Breast epithelium (tissue), 3 donors: ENCODE measurements at regions not wholly inside any gene's neighbourhood (a gene's known extent, or its start where the extent isn't known, plus 50 kb on each side); places are given as distances from the start of the nearest gene placed in this dataset.
"Not testable (repeated sequence)": the region's sequence is repeated elsewhere in the genome, so short reads cannot be mapped to it uniquely, and the experiment has no call there.

Experiments used
- POLR2A ChIP-seq: fragments of 450-650 bp; IDR thresholded peaks from one replicate; pipeline ENCODE4 v1.6.1; 2016; ENCODE audit warnings: antibody characterized with exemption, mild to moderate bottlenecking, moderate library complexity
- POLR2AphosphoS5 ChIP-seq, 3 donors: sonication (generic); formaldehyde crosslinking; IDR thresholded peaks; one replicate each; pipeline ENCODE4 v1.6.1; 2017; ENCODE audit warnings: antibody characterized with exemption in 3 of 3
- TF ChIP-seq, protein P1 (sequence below), 3 donors: fragments of 450-650 bp; IDR thresholded peaks; one replicate each; pipeline ENCODE4 v1.5.1; 2016 to 2017; ENCODE audit warnings: antibody characterized with exemption in 3 of 3, mild to moderate bottlenecking in 3 of 3, moderate library complexity in 3 of 3

- not testable (repeated sequence) for TF ChIP-seq POLR2AphosphoS5 (IDR thresholded peaks at IDR 0.05); POLR2A
- TF ChIP-seq, protein P1, sequence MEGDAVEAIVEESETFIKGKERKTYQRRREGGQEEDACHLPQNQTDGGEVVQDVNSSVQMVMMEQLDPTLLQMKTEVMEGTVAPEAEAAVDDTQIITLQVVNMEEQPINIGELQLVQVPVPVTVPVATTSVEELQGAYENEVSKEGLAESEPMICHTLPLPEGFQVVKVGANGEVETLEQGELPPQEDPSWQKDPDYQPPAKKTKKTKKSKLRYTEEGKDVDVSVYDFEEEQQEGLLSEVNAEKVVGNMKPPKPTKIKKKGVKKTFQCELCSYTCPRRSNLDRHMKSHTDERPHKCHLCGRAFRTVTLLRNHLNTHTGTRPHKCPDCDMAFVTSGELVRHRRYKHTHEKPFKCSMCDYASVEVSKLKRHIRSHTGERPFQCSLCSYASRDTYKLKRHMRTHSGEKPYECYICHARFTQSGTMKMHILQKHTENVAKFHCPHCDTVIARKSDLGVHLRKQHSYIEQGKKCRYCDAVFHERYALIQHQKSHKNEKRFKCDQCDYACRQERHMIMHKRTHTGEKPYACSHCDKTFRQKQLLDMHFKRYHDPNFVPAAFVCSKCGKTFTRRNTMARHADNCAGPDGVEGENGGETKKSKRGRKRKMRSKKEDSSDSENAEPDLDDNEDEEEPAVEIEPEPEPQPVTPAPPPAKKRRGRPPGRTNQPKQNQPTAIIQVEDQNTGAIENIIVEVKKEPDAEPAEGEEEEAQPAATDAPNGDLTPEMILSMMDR (IDR thresholded peaks at IDR 0.05) = not testable (repeated sequence)
Observed at GRCh38 chr15:20250206-20250605, 291.4 kb downstream of the GOLGA6L6 start.
